GM06990 (cell line): ENCODE measurements at regions not wholly inside any gene's neighbourhood (a gene's known extent, or its start where the extent isn't known, plus 50 kb on each side); places are given as distances from the start of the nearest gene placed in this dataset.

Experiments
- DNase-seq: peaks from one replicate; pipeline ENCODE4 v3.0.0-alpha.2; 2011; ENCODE audit not compliant: insufficient read length; ENCODE audit errors: extremely low read depth
- H3K27me3 ChIP-seq: replicated peaks from 2 replicates; pipeline ENCODE4 v1.6.0; 2011; ENCODE audit warnings: low read length; ENCODE audit not compliant: control insufficient read depth, insufficient read depth
- H3K36me3 ChIP-seq: 2 replicates; pipeline ENCODE4 v1.5.1; 2011; ENCODE audit warnings: low read length; ENCODE audit not compliant: control insufficient read depth, insufficient read depth
- H3K4me3 ChIP-seq: replicated peaks from 2 replicates; pipeline ENCODE4 v1.5.1; 2011; ENCODE audit warnings: low read depth, mild to moderate bottlenecking, control low read depth, low read length
- TF ChIP-seq, protein P1 (sequence below): IDR thresholded peaks from 2 replicates; pipeline ENCODE4 v1.5.1; 2011; ENCODE audit warnings: low read length, control low read depth, mild to moderate bottlenecking, inconsistent platforms; ENCODE audit not compliant: insufficient read depth, poor library complexity, severe bottlenecking

DNA sequence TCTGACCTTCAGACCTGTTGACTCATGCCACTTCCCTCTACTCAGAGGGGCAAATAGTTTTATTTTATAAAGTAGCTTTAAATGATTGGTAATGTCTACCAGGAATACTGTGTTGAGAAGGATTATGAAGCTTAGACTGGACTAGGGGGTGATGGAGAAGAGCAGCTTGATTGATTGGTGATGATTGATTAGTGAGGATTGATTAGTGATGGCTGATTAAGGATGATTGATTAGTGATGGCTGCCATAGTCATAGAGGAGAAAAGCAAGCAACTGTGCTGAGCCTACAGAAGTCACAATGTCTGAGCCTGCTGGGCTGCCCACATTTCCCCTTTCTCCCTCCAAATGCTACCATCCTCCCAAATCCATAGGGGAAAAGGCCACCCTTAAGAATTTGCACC lies 206.8 kb upstream of the SALL1 start:
- DNase-seq = no peak
- Histone ChIP-seq H3K27me3 (no peaks in the 10 kb centered on the region; the same call in 1 of the 2 replicates), H3K36me3 (no peaks in the 10 kb centered on the region), H3K4me3 (no peak overlapping the region)
- TF ChIP-seq, protein P1, sequence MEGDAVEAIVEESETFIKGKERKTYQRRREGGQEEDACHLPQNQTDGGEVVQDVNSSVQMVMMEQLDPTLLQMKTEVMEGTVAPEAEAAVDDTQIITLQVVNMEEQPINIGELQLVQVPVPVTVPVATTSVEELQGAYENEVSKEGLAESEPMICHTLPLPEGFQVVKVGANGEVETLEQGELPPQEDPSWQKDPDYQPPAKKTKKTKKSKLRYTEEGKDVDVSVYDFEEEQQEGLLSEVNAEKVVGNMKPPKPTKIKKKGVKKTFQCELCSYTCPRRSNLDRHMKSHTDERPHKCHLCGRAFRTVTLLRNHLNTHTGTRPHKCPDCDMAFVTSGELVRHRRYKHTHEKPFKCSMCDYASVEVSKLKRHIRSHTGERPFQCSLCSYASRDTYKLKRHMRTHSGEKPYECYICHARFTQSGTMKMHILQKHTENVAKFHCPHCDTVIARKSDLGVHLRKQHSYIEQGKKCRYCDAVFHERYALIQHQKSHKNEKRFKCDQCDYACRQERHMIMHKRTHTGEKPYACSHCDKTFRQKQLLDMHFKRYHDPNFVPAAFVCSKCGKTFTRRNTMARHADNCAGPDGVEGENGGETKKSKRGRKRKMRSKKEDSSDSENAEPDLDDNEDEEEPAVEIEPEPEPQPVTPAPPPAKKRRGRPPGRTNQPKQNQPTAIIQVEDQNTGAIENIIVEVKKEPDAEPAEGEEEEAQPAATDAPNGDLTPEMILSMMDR = no peak

DNA sequence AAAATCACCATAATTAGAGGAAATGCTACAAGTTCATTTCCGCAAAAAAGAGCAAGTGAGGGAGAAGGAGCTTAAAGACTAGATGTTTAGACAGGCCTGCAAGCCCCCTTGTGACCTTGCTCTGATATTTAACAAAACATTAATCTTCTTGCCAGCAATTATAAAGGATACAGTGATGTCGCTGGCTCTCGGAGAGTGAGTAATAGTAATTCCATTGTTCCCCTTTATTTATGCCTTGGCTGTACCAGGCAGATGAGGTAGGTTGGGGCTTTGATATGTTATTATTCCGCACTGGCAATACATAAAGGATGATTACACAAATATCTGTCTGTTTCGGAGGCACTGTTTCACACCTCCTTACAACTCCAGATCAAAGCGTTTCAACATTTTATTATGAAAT lies 204.8 kb upstream of the SALL1 start:
- H3K27me3 ChIP-seq = no peaks in the 10 kb centered on the region; the same call in 1 of the 2 replicates
- H3K36me3 ChIP-seq = no peaks in the 10 kb centered on the region
- no peak for DNase-seq
- no peak overlapping the region for H3K4me3 ChIP-seq
- TF ChIP-seq, protein P1 = no peak

DNA sequence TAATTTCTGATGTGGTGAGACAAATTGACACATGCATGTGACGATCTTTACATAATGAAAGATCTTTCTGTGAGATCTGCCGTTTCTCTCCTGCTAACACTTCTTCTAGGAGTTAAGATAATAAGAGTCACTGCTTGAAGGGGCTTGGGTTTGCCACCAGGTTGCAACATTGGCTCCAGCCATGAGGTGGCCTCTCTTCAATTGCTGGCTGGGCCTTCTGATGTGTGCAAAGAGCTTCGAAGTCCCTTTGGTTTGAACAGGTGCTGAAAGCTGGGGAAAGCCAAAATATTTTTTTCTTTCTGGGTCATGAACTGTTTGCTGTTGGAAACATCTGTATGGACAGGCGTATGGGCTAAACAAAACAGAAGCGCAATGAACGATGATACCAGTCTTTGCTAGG lies 204.1 kb upstream of the SALL1 start:
- H3K4me3 ChIP-seq = no peak overlapping the region
- H3K36me3 ChIP-seq = no peaks in the 10 kb centered on the region
- TF ChIP-seq, protein P1 = no peak
- H3K27me3 ChIP-seq = no peaks in the 10 kb centered on the region; the same call in 1 of the 2 replicates
- no peak for DNase-seq

DNA sequence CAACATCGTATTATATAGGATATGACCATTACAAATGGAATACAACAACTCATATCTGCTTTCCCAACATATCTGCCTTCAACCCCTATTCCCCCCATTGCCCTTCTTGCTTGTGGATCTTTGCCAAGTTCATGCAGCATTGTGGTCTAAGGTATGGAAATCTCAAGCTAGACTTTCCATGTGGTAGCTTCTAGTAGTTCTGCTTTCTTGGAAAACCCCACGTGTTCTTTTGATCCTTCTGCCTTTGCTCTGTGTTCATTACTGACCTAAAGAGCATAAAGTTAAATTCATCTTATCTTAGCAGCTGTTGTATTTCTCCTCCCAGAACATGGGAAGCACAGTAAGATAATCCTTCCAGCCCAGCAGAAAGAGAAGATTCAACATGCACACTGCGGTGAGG lies 202.0 kb upstream of the SALL1 start:
- TF ChIP-seq, protein P1 = no peak
- DNase-seq = no peak
- Histone ChIP-seq H3K4me3 (no peak overlapping the region), H3K27me3 (no peaks in the 10 kb centered on the region; the same call in 1 of the 2 replicates), H3K36me3 (no peaks in the 10 kb centered on the region)

DNA sequence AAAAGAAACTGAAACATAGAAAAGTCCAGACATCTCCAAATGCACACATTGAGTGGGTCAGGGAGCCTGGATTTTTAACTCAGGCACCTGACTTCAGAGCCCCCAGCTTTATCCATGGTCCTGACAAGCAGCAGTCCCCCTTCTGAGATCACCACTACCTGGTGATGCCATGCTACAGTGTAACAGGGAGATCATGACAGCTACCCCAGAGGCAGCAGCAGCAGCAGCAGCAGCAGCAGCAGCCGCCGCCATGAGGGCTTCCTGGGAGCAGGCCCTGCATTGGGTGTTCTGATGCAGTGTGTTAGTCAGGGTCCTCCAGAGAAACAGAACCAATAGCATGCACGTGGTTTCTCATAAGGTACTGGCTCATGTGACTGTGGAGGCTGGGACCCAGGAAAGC lies 198.6 kb upstream of the SALL1 start:
- TF ChIP-seq, protein P1 = no peak
- no peak overlapping the region for H3K4me3 ChIP-seq
- DNase-seq = no peak
- no peaks in the 10 kb centered on the region for H3K36me3 ChIP-seq
- H3K27me3 ChIP-seq = no peaks in the 10 kb centered on the region

DNA sequence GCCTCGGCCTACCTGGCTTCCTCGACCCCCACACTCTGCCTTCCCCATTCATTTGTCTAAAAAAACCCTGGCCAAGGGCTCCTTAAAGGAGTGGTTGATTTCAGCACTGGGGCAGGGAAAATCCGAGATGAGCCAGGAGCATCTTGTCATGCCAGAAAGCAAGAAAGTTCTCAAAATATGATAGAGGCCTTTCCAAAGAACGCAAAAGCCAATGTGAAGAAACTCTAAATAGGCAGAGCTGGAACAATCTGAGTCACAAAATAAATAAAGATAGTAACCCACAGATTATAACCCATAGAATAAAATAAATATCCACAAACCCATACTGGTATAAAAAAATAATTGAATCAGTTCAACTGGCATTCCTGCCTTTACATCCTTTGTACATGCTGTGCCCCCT lies 192.3 kb upstream of the SALL1 start:
- no peak for DNase-seq
- no peaks in the 10 kb centered on the region for H3K27me3 ChIP-seq
- TF ChIP-seq, protein P1 = no peak
- no peaks in the 10 kb centered on the region for H3K36me3 ChIP-seq
- H3K4me3 ChIP-seq = no peak overlapping the region
